Cerebellar cortex (tissue), 1 donor: ENCODE measurements at regions not wholly inside any gene's neighbourhood (a gene's known extent, or its start where the extent isn't known, plus 50 kb on each side); places are given as distances from the start of the nearest gene placed in this dataset.
"Not testable (repeated sequence)": the region's sequence is repeated elsewhere in the genome, so short reads cannot be mapped to it uniquely, and the experiment has no call there.

Source experiments
- DNase-seq: peaks from one replicate; pipeline ENCODE4 v3.0.0-alpha.2; 2015; ENCODE audit warnings: low spot score

DNA sequence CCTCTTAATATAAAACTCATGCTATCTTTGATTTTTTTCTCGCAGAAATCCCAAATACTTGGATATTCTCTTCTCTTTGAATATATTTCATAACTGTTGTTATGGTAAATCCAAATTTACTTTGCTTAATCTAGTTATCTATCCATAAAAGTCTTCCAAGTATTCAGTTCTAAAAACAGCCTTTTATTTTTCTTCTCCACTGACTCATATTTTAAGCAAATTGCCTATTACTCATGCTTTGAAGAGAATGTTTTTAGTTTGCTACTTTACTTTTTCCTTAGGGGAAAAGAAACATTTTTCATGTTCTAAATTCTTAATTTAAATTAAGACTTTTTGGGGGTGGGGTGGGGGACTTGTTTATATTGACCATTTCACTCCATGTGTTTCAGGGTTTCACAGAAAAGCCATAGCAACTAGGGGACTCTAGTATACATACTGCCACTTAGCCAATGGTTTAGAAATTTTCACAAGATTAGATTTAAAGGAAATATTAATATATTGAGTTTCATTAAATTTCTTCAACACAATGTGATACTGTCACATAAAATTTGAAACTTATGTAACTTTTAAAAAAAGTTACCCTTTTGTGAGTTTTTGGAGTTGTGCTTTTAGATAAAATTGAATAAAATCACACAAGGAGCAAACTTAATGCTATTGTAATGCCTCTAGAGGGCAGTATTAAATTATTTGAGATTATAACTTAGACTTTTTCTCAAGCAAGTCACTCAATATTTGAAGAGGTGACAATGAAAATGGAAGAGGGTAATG is 545.8 kb upstream of the ARRDC3 start:
- peak; percentile 31 for DNase-seq

DNA sequence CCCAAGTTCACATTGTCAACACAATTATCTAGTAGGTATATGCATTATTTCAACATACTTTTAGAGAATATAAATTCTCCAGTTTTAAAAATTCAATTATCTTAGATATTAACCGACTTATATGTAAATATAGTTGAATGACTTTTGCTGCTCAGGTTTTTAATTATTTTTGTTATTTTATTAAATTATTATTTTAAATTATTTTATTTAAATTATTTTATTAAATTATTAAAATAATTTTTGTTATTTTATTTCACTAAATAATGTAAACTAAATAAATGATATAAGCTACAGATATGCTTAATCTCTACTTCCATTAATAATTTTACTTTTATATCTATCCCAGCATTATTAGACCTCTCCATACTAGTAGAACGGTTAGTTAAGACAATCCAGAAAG is 544.3 kb upstream of the ARRDC3 start:
- DNase-seq: no peak

DNA sequence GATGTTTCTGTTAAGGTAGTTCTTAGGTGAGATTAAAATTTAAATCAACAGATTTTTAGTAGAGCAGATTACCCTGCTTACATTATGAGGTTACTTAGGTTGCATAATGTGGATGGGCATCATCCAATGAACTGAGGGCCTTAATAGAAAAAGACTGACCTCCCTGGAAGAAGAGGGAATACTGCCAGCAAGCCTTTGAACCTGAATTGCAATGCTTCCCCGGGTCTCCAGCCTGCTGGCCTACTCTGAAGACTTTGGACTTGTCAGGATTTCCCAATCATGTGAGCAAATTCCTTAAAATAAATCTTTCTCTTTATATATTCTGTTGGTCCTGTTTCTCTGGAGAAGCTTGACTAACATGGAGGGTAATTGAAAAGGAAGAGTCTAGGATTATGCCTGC is 542.1 kb upstream of the ARRDC3 start:
- no peak for DNase-seq

DNA sequence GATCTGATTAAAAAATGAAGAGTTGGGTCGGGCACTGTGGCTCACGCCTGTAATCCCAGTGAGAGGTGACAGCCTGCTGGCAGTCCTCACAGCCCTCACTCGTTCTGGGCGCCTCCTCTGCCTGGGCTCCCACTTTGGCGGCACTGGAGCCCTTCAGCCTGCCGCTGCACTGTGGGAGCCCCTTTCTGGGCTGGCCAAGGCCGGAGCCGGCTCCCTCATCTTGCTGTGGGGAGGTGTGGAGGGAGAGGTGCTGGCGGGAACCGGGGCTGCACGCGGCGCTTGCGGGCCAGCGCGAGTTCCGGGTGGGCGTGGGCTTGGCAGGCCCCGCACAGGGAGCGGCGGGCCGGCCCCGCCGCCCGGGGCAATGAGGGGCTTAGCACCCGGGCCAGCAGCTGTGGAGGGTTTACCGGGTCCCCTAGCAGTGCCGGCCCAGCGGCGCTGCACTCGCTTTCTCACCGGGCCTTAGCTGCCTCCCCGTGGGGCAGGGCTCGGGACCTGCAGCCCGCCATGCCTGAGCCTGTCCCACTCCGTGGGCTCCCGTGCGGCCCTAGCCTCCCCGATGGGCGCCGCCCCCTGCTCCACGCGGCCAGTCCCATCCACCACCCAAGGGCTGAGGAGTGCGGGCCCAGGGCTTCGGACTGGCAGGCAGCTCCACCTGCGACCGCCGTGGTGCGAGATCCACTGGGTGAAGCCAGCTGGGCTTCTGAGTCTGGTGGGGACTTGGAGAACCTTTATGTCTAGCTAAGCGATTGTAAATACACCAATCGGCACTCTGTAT is 534.1 kb upstream of the ARRDC3 start:
- not testable (repeated sequence) for DNase-seq

GRCh38 chr5:91910655-91911054 is 527.5 kb upstream of the ARRDC3 start:
- no peak for DNase-seq

DNA sequence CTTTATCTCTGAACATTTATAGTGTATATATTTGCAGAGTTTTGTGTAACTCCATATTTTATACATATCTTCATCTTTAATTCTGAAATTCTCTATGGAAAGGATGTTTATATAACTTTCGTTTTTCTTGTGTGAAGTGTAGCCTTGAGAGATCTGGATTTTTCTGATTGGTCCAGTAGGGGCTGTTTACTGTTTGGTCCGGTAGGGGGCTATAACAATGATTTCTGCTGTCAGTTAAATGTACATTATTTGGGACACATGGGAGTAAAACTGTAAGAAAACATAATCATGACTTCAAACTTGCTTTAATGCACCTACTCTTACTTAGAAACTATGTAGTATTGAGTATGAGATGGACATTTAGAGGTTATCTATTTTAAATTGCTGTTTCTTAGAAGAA is 527.1 kb upstream of the ARRDC3 start:
- no peak for DNase-seq

DNA sequence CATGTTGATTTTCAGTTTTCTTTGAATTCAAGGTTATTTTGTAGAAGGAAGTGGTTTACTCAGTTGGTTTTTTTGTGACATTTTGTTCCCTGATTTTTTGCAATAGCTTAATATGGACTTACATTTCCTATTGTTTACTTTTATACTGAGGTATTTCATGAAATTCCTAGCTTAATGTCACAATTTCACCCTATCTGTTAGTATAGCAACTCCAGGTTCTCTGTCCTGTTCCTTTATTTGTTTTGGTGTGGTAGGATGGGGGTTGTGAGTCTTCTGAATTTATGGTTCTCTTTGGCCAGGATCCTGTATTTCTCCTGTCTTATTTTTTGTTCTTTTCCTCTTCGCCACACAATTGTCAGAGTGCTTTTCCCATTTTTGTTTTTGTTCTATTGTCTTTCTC is 523.4 kb upstream of the ARRDC3 start:
- DNase-seq: no peak

GRCh38 chr5:91906027-91906426 is 522.9 kb upstream of the ARRDC3 start:
- DNase-seq: no peak

GRCh38 chr5:91898898-91899297 is 515.8 kb upstream of the ARRDC3 start:
- no peak for DNase-seq

DNA sequence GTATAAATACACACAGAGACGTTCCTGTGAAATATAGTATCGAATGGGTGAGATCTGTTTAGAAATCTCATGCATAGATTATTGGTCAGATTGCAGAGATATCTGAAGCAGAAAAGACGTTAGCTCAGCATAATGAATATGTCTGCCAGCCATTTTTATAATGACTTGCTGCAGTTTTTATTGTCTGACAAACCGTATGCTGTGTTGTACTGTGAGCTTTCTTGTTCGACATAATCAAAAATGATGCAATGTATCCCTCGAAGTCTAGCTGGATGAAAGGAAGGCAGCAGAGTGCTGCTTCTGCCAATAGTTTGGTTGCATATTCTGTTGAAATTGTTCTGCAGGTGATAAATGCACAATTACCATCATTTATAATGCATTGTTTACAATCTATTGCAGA is 514.9 kb upstream of the ARRDC3 start:
- DNase-seq: no peak

DNA sequence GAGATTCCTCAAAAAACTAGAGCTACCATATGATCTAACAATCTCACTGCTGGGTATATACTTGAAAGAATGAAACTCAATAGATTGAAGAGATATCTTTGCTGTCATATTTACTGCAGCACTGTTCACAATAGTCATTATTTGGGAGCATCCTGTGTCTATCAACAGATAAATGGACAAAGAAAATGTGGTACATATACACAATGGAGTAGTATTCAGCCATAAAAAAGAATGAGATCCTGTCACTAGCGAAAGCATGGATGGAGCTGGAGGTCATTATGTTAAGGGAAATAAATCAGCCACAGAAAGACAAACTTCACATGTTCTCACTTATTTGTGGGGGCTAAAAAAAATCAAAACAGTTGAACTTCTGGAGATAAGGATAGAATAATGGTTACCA is 505.7 kb upstream of the ARRDC3 start:
- DNase-seq: no peak

DNA sequence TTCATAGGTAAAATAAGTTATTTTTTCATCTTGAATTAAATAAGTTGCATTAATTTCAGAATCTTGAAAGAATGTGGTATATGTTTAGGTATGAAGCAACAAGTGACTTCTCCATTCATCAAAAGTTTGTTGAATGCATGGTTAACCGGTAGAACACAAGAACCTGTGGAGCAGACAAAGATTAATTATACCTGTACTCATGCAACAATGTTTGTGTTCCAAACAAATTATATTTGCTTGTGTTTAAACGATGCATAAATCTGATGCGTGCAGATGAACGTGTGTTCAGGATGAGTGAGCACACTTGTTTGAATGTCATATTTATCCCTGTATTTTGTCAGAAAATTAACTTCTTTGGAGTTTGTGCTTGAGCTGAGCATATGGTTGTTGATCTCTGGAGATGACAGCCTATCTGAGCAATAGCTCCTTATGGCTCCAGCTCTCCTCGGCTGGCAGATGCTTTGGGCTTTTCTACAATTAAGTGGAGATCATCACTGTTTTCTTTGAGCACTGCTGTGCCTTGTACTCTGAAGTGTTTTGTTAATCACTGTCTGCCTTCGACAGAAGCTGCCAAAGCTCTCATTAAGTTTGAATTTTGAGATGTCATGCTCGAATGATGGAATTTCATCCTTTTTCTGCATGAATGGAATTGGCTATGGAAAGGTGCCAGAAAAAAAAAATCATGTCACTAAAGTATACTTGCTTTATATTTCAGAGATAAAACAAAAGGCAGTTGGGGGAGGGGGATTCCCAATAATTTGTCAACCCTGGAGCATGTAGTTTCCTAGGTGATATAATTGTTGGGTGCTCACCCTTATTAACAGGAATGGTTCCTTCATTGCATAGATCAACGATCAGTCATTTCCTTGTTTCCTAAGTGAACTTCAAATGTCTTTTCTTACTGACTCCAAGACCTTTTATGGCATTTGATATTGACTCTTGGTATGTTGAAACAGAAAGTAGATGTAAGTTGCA is 502.5 kb upstream of the ARRDC3 start:
- DNase-seq: no peak

- DNase-seq: no peak
Measured at GRCh38 chr5:91884036-91884435, 500.9 kb upstream of the ARRDC3 start.

DNA sequence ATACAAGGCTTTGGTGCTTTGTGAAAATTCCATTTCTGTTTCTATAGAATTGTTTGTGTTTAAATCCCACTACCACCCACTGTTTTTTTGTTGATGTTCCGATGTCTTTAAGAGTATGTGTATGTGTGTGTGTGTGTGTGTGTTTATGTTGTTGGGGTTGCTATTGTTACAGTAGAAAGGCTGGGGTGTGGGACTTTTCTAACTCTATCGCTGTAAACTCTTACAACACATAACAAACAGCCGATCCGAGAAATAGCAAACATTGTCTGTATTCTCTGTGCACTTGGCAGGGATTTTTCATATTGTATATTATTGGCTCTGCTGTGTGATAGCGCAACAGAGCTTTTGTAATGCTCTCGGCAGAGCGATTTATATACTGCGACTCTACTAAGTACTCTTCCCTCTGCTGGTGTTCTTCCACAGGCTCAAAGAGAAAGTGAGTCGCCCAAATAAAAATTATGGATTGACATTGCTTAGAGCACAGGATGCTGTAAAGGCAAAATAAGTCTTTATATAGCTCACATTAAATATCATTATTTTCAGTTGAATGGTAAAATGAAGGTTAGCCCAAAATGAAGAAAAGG is 492.2 kb upstream of the ARRDC3 start:
- DNase-seq: no peak

GRCh38 chr5:91867799-91868198 is 484.7 kb upstream of the ARRDC3 start:
- DNase-seq: no peak

DNA sequence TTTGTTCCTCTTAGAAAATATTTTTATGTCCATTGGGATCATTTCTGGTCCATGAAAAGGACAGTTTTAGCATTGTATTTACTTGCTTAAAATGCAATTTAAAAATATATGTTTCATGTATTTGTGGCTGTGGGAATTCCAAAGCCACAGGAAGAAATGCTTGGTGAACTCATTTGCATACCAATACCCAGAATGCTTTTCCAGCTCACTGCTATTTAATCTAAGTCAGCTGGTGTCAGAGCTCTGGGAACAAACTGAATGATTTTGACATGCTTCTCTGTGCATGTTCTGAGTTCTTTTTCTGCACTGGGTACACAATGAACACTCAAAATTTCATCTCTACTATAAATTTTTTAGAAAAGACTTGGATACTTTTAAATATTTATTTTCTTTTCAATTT is 482.8 kb upstream of the ARRDC3 start:
- no peak for DNase-seq

- DNase-seq: peak; percentile 19
Measured at GRCh38 chr5:91864962-91865361, 481.8 kb upstream of the ARRDC3 start.

- DNase-seq: no peak
Measured at GRCh38 chr5:91851670-91852069, 468.6 kb upstream of the ARRDC3 start.

DNA sequence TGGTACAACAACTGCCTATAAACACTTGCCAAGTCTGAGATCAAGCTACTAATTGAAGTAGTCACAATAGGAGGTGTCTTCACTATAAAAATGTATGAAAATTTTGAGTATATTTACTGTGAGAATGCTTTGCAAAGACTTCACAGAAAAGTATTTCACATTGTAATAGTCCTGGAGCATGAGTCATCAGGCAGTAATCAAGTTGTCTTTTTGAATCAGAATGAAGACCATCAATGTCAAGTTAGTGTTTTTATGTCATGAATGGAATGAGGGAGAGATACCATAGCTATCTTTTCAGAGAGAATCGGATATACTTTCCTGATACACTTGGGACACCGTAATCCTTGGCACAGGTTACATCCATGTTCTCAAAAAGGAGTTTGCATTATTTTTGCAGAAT is 466.9 kb upstream of the ARRDC3 start:
- no peak for DNase-seq

- DNase-seq: no peak
Measured at GRCh38 chr5:91849069-91849468, 466.0 kb upstream of the ARRDC3 start.

- DNase-seq: no peak
Measured at GRCh38 chr5:91848453-91848852, 465.3 kb upstream of the ARRDC3 start.

GRCh38 chr5:91841423-91841822 is 458.3 kb upstream of the ARRDC3 start:
- no peak for DNase-seq
